LNCaP clone FGC (cell line): ENCODE measurements at regions not wholly inside any gene's neighbourhood (a gene's known extent, or its start where the extent isn't known, plus 50 kb on each side); places are given as distances from the start of the nearest gene placed in this dataset.
"Not testable (repeated sequence)": the region's sequence is repeated elsewhere in the genome, so short reads cannot be mapped to it uniquely, and the experiment has no call there.

Source experiments
- DNase-seq: peaks from one replicate; pipeline ENCODE4 v3.0.0-alpha.2; 2011; ENCODE audit warnings: low read depth
- H3K4me3 ChIP-seq: 2 replicates; pipeline ENCODE4 v1.5.1; 2011; ENCODE audit warnings: mild to moderate bottlenecking, low read depth, low read length, control low read depth
- TF ChIP-seq, protein P1 (sequence below): IDR thresholded peaks from 2 replicates; pipeline ENCODE4 v1.5.1; 2012; ENCODE audit warnings: mild to moderate bottlenecking; ENCODE audit not compliant: control insufficient read depth, insufficient read depth; ENCODE audit errors: extremely low read depth

DNA sequence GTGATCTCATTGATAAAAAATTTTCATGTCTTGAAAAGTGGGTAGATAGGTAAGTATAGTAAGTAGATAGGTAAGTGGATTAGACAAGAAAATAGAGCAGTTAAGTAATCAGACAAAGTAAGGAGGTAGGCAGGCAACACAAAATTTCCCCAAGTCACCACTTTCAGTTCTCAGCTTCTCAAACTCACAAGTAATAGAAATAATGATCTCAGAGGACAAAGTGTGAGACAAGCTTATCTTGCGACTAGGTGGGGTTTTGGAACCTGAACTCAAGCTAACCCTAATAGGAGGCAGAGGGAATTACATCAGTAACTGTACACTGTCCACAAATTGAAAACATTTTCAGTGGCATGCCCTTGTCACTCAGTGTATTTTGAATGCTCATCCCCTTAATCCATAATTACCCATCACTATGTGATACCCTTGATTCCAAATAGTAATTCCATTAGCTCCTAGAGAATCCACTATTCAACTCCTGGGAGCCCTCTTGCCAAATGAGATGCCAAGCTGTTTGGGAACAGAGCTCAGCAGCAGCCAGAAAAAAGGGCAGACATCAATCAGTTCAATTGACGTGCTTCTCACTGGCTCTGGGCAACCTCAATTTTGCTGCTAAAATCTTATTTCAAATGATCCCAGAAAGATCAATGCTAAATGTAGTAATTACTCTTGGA lies 703.2 kb downstream of the XPNPEP1 start:
- TF ChIP-seq, protein P1, sequence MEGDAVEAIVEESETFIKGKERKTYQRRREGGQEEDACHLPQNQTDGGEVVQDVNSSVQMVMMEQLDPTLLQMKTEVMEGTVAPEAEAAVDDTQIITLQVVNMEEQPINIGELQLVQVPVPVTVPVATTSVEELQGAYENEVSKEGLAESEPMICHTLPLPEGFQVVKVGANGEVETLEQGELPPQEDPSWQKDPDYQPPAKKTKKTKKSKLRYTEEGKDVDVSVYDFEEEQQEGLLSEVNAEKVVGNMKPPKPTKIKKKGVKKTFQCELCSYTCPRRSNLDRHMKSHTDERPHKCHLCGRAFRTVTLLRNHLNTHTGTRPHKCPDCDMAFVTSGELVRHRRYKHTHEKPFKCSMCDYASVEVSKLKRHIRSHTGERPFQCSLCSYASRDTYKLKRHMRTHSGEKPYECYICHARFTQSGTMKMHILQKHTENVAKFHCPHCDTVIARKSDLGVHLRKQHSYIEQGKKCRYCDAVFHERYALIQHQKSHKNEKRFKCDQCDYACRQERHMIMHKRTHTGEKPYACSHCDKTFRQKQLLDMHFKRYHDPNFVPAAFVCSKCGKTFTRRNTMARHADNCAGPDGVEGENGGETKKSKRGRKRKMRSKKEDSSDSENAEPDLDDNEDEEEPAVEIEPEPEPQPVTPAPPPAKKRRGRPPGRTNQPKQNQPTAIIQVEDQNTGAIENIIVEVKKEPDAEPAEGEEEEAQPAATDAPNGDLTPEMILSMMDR, result no peak
- no peak overlapping the region for H3K4me3 ChIP-seq

GRCh38 chr10:109218207-109218606 lies 705.1 kb downstream of the XPNPEP1 start:
- DNase-seq, result no peak
- TF ChIP-seq, protein P1, result no peak
- H3K4me3 ChIP-seq, result no peak overlapping the region

More for the DNA sequence above, 703.2 kb downstream of the XPNPEP1 start:
- DNase-seq, result no peak

GRCh38 chr10:109215291-109216075 lies 707.8 kb downstream of the XPNPEP1 start:
- DNase-seq, result no peak
- no peak overlapping the region for H3K4me3 ChIP-seq
- TF ChIP-seq, protein P1, result no peak

DNA sequence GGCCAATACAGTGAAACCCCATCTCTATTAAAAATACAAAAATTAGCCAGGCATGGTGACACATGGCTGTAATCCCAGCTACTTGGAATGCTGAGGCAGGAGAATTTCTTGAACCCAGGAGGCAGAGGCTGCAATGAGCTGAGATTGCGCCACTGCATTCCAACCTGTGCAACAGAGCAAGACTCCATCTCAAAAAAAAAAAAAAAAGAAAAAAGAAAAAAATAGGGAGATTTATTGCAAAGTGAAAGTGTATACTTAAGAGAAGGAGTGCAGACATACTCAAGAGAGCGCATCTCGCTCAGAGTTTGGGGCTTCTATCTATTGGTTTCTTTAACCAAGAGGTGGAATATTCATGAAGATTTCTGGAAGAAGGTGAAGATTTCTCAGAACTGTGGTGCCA lies 708.4 kb downstream of the XPNPEP1 start:
- not testable (repeated sequence) for DNase-seq, H3K4me3 ChIP-seq

- TF ChIP-seq, protein P1, result no peak
- no peak for DNase-seq
- no peak overlapping the region for H3K4me3 ChIP-seq
Observed at GRCh38 chr10:109207361-109207760, 716.0 kb downstream of the XPNPEP1 start.

DNA sequence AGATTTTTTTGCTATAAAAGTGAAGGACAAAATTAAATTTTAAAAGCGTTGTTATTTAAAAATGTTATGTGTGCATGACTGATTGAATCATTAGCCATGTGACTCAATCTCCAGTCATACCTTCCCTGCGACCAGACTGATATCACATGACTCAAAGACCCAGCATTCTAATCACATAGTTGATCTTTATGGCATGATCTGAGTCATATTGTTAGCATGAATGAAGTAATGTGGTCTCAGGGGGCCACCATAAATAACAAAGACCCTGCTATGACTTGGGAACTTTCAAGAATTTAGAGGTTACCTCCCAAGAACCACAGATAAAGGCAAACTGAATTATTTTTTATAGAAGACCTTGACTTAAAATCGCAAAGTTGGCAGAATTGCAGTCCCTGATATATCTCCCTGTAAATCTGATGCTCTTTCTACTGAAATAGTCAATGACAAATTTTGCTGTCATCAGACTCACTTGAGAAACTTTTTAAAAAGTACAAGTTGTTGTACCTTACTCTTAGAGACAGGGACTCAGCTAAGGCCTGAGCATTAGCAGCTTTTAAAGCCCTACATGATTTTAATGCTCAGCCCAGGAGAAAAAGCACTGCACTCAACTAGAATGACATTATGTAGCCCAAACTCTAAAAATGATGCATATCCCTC lies 717.3 kb downstream of the XPNPEP1 start:
- TF ChIP-seq, protein P1, result no peak
- no peak for DNase-seq
- H3K4me3 ChIP-seq, result no peak overlapping the region

GRCh38 chr10:109203646-109204353 lies 719.5 kb downstream of the XPNPEP1 start:
- H3K4me3 ChIP-seq, result no peak overlapping the region
- TF ChIP-seq, protein P1, result no peak
- no peak for DNase-seq
